HepG2 (cell line): ENCODE measurements at regions not wholly inside any gene's neighbourhood (a gene's known extent, or its start where the extent isn't known, plus 50 kb on each side); places are given as distances from the start of the nearest gene placed in this dataset.
A peak's percentile ranks its signal among the peaks of the same experiment; 100 is the strongest.

ENCODE experiments used
- ATAC-seq: fragments of 200-7000 bp; cut with Tn5 transposase; 3 replicates; pipeline ENCODE4 v1.9.1; 2020; ENCODE audit warnings: mild to moderate bottlenecking, moderate library complexity
- BruUV-seq: library from RNA; stranded (reverse); fragments of 400-500 nt; replicated peaks from 2 replicates; lab custom pipeline; 2021; lab: Mats Ljungman, UMichigan
- CTCF ChIA-PET: fragments of 300-600 bp; formaldehyde crosslinking; extraction: SDS; loops from one replicate; lab custom pipeline; 2021; ENCODE audit warnings: low total read pairs, inconsistent platforms, low intra/inter-chr PET ratio; lab: Yijun Ruan, JAX
- POLR2A ChIA-PET: fragments of 350-600 bp; sonication (Branson Sonifier 250); formaldehyde crosslinking; loops from one replicate; lab custom pipeline; 2020; ENCODE audit warnings: antibody characterized with exemption, inconsistent platforms; lab: Yijun Ruan, JAX
- DNase-seq: peaks from one replicate; pipeline ENCODE4 v3.0.0-alpha.2; 2015; ENCODE audit warnings: low spot score
- FAIRE-seq: peaks from 3 replicates; lab custom pipeline; 2011; peaks lifted over from hg19 to GRCh38; lab: Jason Lieb, UNC
- H2AFZ ChIP-seq: one replicate; pipeline ENCODE4 v1.6.1; 2011; ENCODE audit warnings: low read length, inconsistent platforms
- H3K27ac ChIP-seq: fragments of 300-600 bp; 3 replicates; pipeline ENCODE4 v1.8.0; 2011; ENCODE audit warnings: mixed run types, mild to moderate bottlenecking, mixed read lengths, low read length, inconsistent platforms; ENCODE audit not compliant: insufficient read depth; ENCODE audit errors: extremely low read length
- H3K27me3 ChIP-seq, 2 experiments: fragments of 200-600 bp in 1 of 2; 2 replicates in 1 of 2; 3 replicates in 1 of 2; pipeline versions ENCODE4 v1.6.0 to v1.8.0; 2011; ENCODE audit warnings: low read length in 2 of 2, mild to moderate bottlenecking in 2 of 2, moderate library complexity in 2 of 2, inconsistent platforms in 1 of 2; ENCODE audit not compliant: insufficient read depth in 2 of 2, control insufficient read depth in 1 of 2
- H3K36me3 ChIP-seq, 2 experiments: fragments of 200-600 bp in 1 of 2; replicated peaks in 1 of 2; 2 replicates in 1 of 2; 3 replicates in 1 of 2; pipeline versions ENCODE4 v1.5.1 to v1.8.0; 2011; ENCODE audit warnings: low read length in 2 of 2, inconsistent platforms in 1 of 2; ENCODE audit not compliant: insufficient read depth in 2 of 2, control insufficient read depth in 1 of 2
- H3K4me1 ChIP-seq: 2 replicates; pipeline ENCODE4 v1.5.1; 2012; ENCODE audit warnings: low read length, inconsistent platforms; ENCODE audit not compliant: insufficient read depth
- H3K4me2 ChIP-seq: 2 replicates; pipeline ENCODE4 v1.6.0; 2011; ENCODE audit warnings: low read depth, low read length, inconsistent platforms
- H3K4me3 ChIP-seq, 3 experiments: fragments of 200-600 bp in 1 of 3; sonication (generic), shearing (Covaris generic) in 1 of 3; replicated peaks in 1 of 3; 2 replicates each; pipeline ENCODE4 v1.5.1; 2011 to 2016; ENCODE audit warnings: low read length in 3 of 3, inconsistent platforms in 2 of 3, low read depth in 2 of 3, mild to moderate bottlenecking in 2 of 3, control low read depth in 1 of 3, mixed read lengths in 1 of 3; ENCODE audit not compliant: insufficient read depth in 1 of 3
- H3K79me2 ChIP-seq: one replicate; pipeline ENCODE4 v1.6.1; 2011; ENCODE audit warnings: low read length, inconsistent platforms; ENCODE audit not compliant: insufficient read depth
- H3K9ac ChIP-seq: 2 replicates; pipeline ENCODE4 v1.6.0; 2011; ENCODE audit warnings: mild to moderate bottlenecking, low read depth, low read length, inconsistent platforms; ENCODE audit not compliant: insufficient read depth
- H3K9me3 ChIP-seq: 2 replicates; pipeline ENCODE4 v1.5.1; 2012; ENCODE audit warnings: mild to moderate bottlenecking, low read length
- H4K20me1 ChIP-seq: 2 replicates; pipeline ENCODE4 v1.6.0; 2011; ENCODE audit warnings: inconsistent platforms, mild to moderate bottlenecking, low read length, moderate library complexity; ENCODE audit not compliant: insufficient read depth
- EEA1 ChIP-seq: sonication (generic); formaldehyde crosslinking; IDR thresholded peaks from 2 replicates; pipeline ENCODE4 v1.5.1; 2020; ENCODE audit warnings: mild to moderate bottlenecking, missing genetic modification reagents, borderline replicate concordance
- EZH2 ChIP-seq: conservative IDR thresholded peaks from 2 replicates; pipeline ENCODE4 v1.6.1; 2012; ENCODE audit warnings: mild to moderate bottlenecking, low read depth, low read length, moderate library complexity
- FOSL2 ChIP-seq: sonication (generic); formaldehyde crosslinking; IDR thresholded peaks from 2 replicates; pipeline ENCODE4 v1.4.0; 2020; ENCODE audit warnings: missing genetic modification reagents
- IKZF1 ChIP-seq: fragments of 450-650 bp; IDR thresholded peaks from 2 replicates; pipeline ENCODE4 v1.7.1; 2016
- MYNN ChIP-seq: sonication (generic); formaldehyde crosslinking; IDR thresholded peaks from 2 replicates; pipeline ENCODE4 v1.4.0; 2020; ENCODE audit warnings: mild to moderate bottlenecking, low read depth, missing genetic modification reagents
- NCOA1 ChIP-seq: sonication (generic); formaldehyde crosslinking; IDR thresholded peaks from 2 replicates; pipeline ENCODE4 v1.9.0; 2021; ENCODE audit warnings: missing genetic modification reagents
- RFX5 ChIP-seq: IDR thresholded peaks from 2 replicates; pipeline ENCODE4 v1.6.1; 2011; ENCODE audit warnings: low read depth, low read length, improper control_type of control experiment
- SNAI1 ChIP-seq: sonication (generic); formaldehyde crosslinking; IDR thresholded peaks from 2 replicates; pipeline ENCODE4 v1.5.0; 2020; ENCODE audit warnings: mild to moderate bottlenecking, missing genetic modification reagents, borderline replicate concordance
- U2AF2 ChIP-seq: fragments of 200-400 bp; formaldehyde crosslinking; IDR thresholded peaks from 2 replicates; pipeline ENCODE4 v1.6.1; 2017; ENCODE audit warnings: low read depth, mild to moderate bottlenecking, low read length
- ZEB1 ChIP-seq: IDR thresholded peaks from 2 replicates; pipeline ENCODE4 v1.6.1; 2012; ENCODE audit warnings: mild to moderate bottlenecking, low read depth, inconsistent platforms; ENCODE audit not compliant: insufficient replicate concordance
- ZFYVE20 ChIP-seq: sonication (generic); formaldehyde crosslinking; IDR thresholded peaks from 2 replicates; pipeline ENCODE4 v1.8.0; 2023; ENCODE audit warnings: low read depth, mild to moderate bottlenecking, moderate library complexity, missing genetic modification reagents, borderline replicate concordance
- ZNF597 ChIP-seq: sonication (generic); formaldehyde crosslinking; IDR thresholded peaks from 2 replicates; pipeline ENCODE4 v1.5.0; 2020; ENCODE audit warnings: missing genetic modification reagents
- WGBS: methylation state at CpG from one replicate; pipeline ENCODE4 v1.1.6; 2017; ENCODE audit warnings: low lambda C conversion rate; 5-methylcytosine and 5-hydroxymethylcytosine counted together
- in situ Hi-C: cut with HindIII; loops from 2 replicates; pipeline ENCODE4 v1.10.0; 2017; ENCODE audit warnings: low pct_unique_long_range_greater_than_20kb; ENCODE audit not compliant: extremely low pct_ligation_motif_present
- intact Hi-C: fragments of 100-400 bp; cut with micrococcal nuclease; formaldehyde crosslinking; loops from one replicate; pipeline ENCODE4 v1.10.0; 2022; ENCODE audit not compliant: unreplicated experiment

GRCh38 chr16:76724181-76724580, 447.0 kb downstream of the CNTNAP4 start:
- intact Hi-C loops, result no loop called here
- no peaks in the 10 kb centered on the region for H3K79me2 ChIP-seq
- FAIRE-seq, result no peak
- no peaks in the 10 kb centered on the region for H3K27me3 ChIP-seq
- TF ChIP-seq ZEB1 (no peak), U2AF2 (no peak), MYNN (no peak), IKZF1 (no peak), EZH2 (no peak), FOSL2 (no peak), EEA1 (CRISPR knock-in tag) (no peak), SNAI1 (CRISPR knock-in tag) (no peak), ZNF597 (CRISPR knock-in tag) (no peak), NCOA1 (CRISPR knock-in tag) (no peak)
- TF ChIP-seq, all 625 proteins: peak for 0
- WGBS, result 0% methylated on average over 1 of the region's 1 CpG
- Histone ChIP-seq H3K4me1 (no peaks in the 10 kb centered on the region), H3K4me3 (no peak overlapping the region), H3K36me3 (no peaks in the 10 kb centered on the region), H3K27ac (no peak overlapping the region), H2AFZ (no peak overlapping the region), H3K9me3 (no peaks in the 10 kb centered on the region), H3K9ac (no peak overlapping the region), H3K4me2 (no peak overlapping the region), H4K20me1 (no peaks in the 10 kb centered on the region)
- ATAC-seq (no peak), DNase-seq (no peak)
- POLR2A ChIA-PET, result no interaction called here
- in situ Hi-C loops, result no loop called here
- no TSS peak for BruUV-seq
- CTCF ChIA-PET, result no interaction called here

GRCh38 chr16:76729525-76729924, 452.3 kb downstream of the CNTNAP4 start:
- DNase-seq (no peak), FAIRE-seq (no peak), ATAC-seq (no peak)
- Histone ChIP-seq H3K4me1 (no peaks in the 10 kb centered on the region), H3K79me2 (no peaks in the 10 kb centered on the region), H3K36me3 (no peaks in the 10 kb centered on the region), H3K27ac (no peak overlapping the region), H4K20me1 (no peaks in the 10 kb centered on the region), H2AFZ (no peak overlapping the region), H3K27me3 (no peaks in the 10 kb centered on the region), H3K4me3 (no peak overlapping the region), H3K9me3 (peaks cover 7% of the 10 kb centered on the region), H3K9ac (no peak overlapping the region), H3K4me2 (no peak overlapping the region)
- intact Hi-C loops (no loop called here), in situ Hi-C loops (no loop called here)
- POLR2A ChIA-PET, result no interaction called here
- TF ChIP-seq ZFYVE20 (no peak), RFX5 (peak; percentile 64)
- no TSS peak for BruUV-seq
- 0% methylated on average over 1 of the region's 1 CpG for WGBS
- CTCF ChIA-PET, result no interaction called here
